ENCODE measurements at regions not wholly inside any gene's neighbourhood (a gene's known extent, or its start where the extent isn't known, plus 50 kb on each side); places are given as distances from the start of the nearest gene placed in this dataset.

DNA sequence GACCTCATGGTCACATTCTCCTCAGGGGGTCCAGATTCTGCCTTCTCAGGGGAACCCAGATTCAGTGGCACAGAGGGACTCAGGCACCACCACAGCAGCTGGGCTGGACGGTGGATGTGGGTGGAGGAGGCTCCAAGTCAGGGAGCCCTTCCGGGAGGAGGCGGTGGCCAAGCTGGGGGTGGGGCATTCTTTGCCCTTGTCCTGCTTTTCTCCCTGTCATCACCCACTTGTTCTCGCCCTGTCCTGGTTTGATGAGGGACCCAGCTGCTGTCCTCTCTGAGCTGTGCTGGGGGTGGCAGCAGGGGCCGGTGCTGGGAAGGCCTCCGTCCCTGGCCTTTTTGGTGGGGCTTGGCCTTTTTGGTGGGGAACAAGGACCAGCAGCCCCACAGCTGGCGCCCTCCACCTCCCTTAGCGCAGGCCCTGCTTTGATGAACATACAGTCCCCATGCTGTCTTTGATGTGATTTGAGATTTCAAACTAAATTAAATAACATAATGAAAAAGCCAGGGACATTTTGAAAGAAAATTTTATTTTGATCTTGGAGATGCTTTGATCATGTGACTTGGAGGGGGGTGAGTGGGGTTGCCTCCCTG, 1168.2 kb downstream of the BRD1 start:
- H3K36me3 ChIP-seq (ENCODE audit: low read depth, low read length) = no peaks in the 10 kb centered on the region
- H4K20me1 ChIP-seq (ENCODE audit: low read length) = no peaks in the 10 kb centered on the region
- ChIA-PET POLR2A (ENCODE audit: unreplicated experiment) (no interaction called here), CTCF (no interaction called here)
- H3K9ac ChIP-seq (ENCODE audit: low read length) = no peak overlapping the region
- H3K79me2 ChIP-seq (ENCODE audit: low read length) = no peaks in the 10 kb centered on the region
- no TSS peak for BruUV-seq (replicated peaks)
- no peaks in the 10 kb centered on the region for H3K27me3 ChIP-seq (ENCODE audit: low read length)
- intact Hi-C loops (cut with micrococcal nuclease) = no loop called here
- H2AFZ ChIP-seq (ENCODE audit: low read length) = no peak overlapping the region
- no peak overlapping the region for H3K4me2 ChIP-seq (ENCODE audit: low read length)
- no peaks in the 10 kb centered on the region for H3K4me1 ChIP-seq (ENCODE audit: insufficient read depth, low read length)
- H3K9me3 ChIP-seq (ENCODE audit: low read length) = no peaks in the 10 kb centered on the region
- DNase-seq (no peak), ATAC-seq (no peak)
- TF ChIP-seq EZH2phosphoT487 (IDR thresholded peaks at IDR 0.05; ENCODE audit: borderline replicate concordance, low read length) (no peak), EZH2 (IDR thresholded peaks at IDR 0.05; ENCODE audit: low read length, unreplicated experiment) (no peak)
- TF ChIP-seq, protein P1, sequence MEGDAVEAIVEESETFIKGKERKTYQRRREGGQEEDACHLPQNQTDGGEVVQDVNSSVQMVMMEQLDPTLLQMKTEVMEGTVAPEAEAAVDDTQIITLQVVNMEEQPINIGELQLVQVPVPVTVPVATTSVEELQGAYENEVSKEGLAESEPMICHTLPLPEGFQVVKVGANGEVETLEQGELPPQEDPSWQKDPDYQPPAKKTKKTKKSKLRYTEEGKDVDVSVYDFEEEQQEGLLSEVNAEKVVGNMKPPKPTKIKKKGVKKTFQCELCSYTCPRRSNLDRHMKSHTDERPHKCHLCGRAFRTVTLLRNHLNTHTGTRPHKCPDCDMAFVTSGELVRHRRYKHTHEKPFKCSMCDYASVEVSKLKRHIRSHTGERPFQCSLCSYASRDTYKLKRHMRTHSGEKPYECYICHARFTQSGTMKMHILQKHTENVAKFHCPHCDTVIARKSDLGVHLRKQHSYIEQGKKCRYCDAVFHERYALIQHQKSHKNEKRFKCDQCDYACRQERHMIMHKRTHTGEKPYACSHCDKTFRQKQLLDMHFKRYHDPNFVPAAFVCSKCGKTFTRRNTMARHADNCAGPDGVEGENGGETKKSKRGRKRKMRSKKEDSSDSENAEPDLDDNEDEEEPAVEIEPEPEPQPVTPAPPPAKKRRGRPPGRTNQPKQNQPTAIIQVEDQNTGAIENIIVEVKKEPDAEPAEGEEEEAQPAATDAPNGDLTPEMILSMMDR (conservative IDR thresholded peaks at IDR 0.05; ENCODE audit: low read depth, low read length) = no peak
- H3K27ac ChIP-seq (ENCODE audit: low read length) = no peak overlapping the region
- H3K9me2 ChIP-seq (replicated peaks; ENCODE audit: low read length) = no peaks in the 10 kb centered on the region
- no peak overlapping the region for H3K4me3 ChIP-seq (ENCODE audit: low read length)
- no peaks in the 10 kb centered on the region for H3F3A ChIP-seq (ENCODE audit: low read length, unreplicated experiment)

- BruUV-seq (replicated peaks) = no TSS peak
- Histone ChIP-seq H3K9ac (ENCODE audit: low read length) (no peak overlapping the region), H3K9me3 (ENCODE audit: low read length) (no peaks in the 10 kb centered on the region), H3K4me3 (ENCODE audit: low read length) (no peak overlapping the region), H3K79me2 (ENCODE audit: low read length) (no peaks in the 10 kb centered on the region), H3K4me1 (ENCODE audit: insufficient read depth, low read length) (no peaks in the 10 kb centered on the region), H3K27ac (ENCODE audit: low read length) (no peak overlapping the region), H4K20me1 (ENCODE audit: low read length) (no peaks in the 10 kb centered on the region), H2AFZ (ENCODE audit: low read length) (no peak overlapping the region), H3K4me2 (ENCODE audit: low read length) (no peak overlapping the region), H3K9me2 (replicated peaks; ENCODE audit: low read length) (no peaks in the 10 kb centered on the region), H3F3A (ENCODE audit: low read length, unreplicated experiment) (no peaks in the 10 kb centered on the region), H3K27me3 (ENCODE audit: low read length) (no peaks in the 10 kb centered on the region), H3K36me3 (ENCODE audit: low read depth, low read length) (no peaks in the 10 kb centered on the region)
- ATAC-seq (no peak), DNase-seq (no peak)
- ChIA-PET POLR2A (ENCODE audit: unreplicated experiment) (no interaction called here), CTCF (no interaction called here)
- TF ChIP-seq, protein P1 (conservative IDR thresholded peaks at IDR 0.05; ENCODE audit: low read depth, low read length) = no peak
- TF ChIP-seq EZH2 (IDR thresholded peaks at IDR 0.05; ENCODE audit: low read length, unreplicated experiment) (no peak), EZH2phosphoT487 (IDR thresholded peaks at IDR 0.05; ENCODE audit: borderline replicate concordance, low read length) (no peak)
- intact Hi-C loops (cut with micrococcal nuclease) = no loop called here
These were observed 1168.8 kb downstream of the BRD1 start for GRCh38 chr22:48658871-48659270.

DNA sequence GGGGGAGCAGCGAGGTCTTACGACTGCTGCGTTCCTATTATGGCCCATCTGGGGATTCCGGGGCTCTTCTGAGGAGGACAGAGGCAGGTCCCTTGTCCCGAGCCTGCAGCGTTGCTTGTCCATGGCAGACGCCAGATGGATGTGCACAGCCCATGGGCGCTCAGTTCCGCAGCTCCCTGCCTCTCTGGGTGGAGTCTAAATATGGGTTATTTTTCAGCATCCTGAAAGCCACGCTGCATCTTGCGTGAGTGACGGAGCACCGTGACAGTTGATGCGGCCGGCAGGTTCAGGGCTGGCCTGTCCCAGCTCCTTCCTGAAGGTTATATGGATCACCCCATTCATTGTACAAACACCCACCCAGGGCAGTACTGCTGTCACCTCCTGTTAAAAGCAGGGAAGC, 1169.4 kb downstream of the BRD1 start:
- Histone ChIP-seq H3K79me2 (ENCODE audit: low read length) (no peaks in the 10 kb centered on the region), H3K27ac (ENCODE audit: low read length) (no peak overlapping the region), H3K36me3 (ENCODE audit: low read depth, low read length) (no peaks in the 10 kb centered on the region), H3K9me2 (replicated peaks; ENCODE audit: low read length) (no peaks in the 10 kb centered on the region), H2AFZ (ENCODE audit: low read length) (no peak overlapping the region), H3K4me1 (ENCODE audit: insufficient read depth, low read length) (no peaks in the 10 kb centered on the region), H3K4me2 (ENCODE audit: low read length) (no peak overlapping the region), H3K9me3 (ENCODE audit: low read length) (no peaks in the 10 kb centered on the region), H3K4me3 (ENCODE audit: low read length) (no peak overlapping the region), H3F3A (ENCODE audit: low read length, unreplicated experiment) (no peaks in the 10 kb centered on the region), H3K27me3 (ENCODE audit: low read length) (no peaks in the 10 kb centered on the region), H3K9ac (ENCODE audit: low read length) (no peak overlapping the region), H4K20me1 (ENCODE audit: low read length) (no peaks in the 10 kb centered on the region)
- DNase-seq (no peak), ATAC-seq (no peak)
- intact Hi-C loops (cut with micrococcal nuclease) = no loop called here
- BruUV-seq (replicated peaks) = no TSS peak
- TF ChIP-seq, protein P1 (conservative IDR thresholded peaks at IDR 0.05; ENCODE audit: low read depth, low read length) = no peak
- TF ChIP-seq EZH2 (IDR thresholded peaks at IDR 0.05; ENCODE audit: low read length, unreplicated experiment) (no peak), EZH2phosphoT487 (IDR thresholded peaks at IDR 0.05; ENCODE audit: borderline replicate concordance, low read length) (no peak)
- CTCF ChIA-PET = no interaction called here
- POLR2A ChIA-PET (ENCODE audit: unreplicated experiment) = no interaction called here

All from PC-3 (cell line).